Heart left ventricle (tissue), 16 donors: ENCODE measurements at regions not wholly inside any gene's neighbourhood (a gene's known extent, or its start where the extent isn't known, plus 50 kb on each side); places are given as distances from the start of the nearest gene placed in this dataset.

ENCODE experiments used
- ATAC-seq, 4 donors: fragments of 200-7000 bp; cut with Tn5 transposase; one replicate each; pipeline ENCODE4 v1.9.1; 2020 to 2022; ENCODE audit warnings: moderate library complexity in 4 of 4, mild to moderate bottlenecking in 3 of 4, moderate number of reproducible peaks in 1 of 4
- DNase-seq, 5 donors: peaks; one replicate each; pipeline ENCODE4 v3.0.0-alpha.2; 2020
- H3K27ac ChIP-seq, 12 donors: fragments of 200-600 bp; sonication (generic) in 4 of 12; one replicate each; pipeline versions ENCODE4 v1.5.0 to v1.8.0; 2016 to 2022; ENCODE audit warnings: mild to moderate bottlenecking in 2 of 12
- H3K27me3 ChIP-seq, 9 donors: fragments of 200-600 bp; sonication (generic) in 2 of 9; one replicate each; pipeline versions ENCODE4 v1.5.1 to v1.8.0; 2016 to 2022; ENCODE audit warnings: mild to moderate bottlenecking in 3 of 9
- H3K36me3 ChIP-seq, 9 donors: fragments of 200-600 bp; sonication (generic) in 2 of 9; one replicate each; pipeline versions ENCODE4 v1.5.0 to v1.8.0; 2018 to 2022; ENCODE audit warnings: mild to moderate bottlenecking in 2 of 9
- H3K4me1 ChIP-seq, 12 donors: fragments of 200-600 bp; sonication (generic) in 4 of 12; one replicate each; pipeline versions ENCODE4 v1.5.0 to v1.8.0; 2016 to 2022; ENCODE audit warnings: mild to moderate bottlenecking in 3 of 12
- H3K4me3 ChIP-seq, 12 donors: fragments of 200-600 bp; sonication (generic) in 4 of 12; one replicate each; pipeline versions ENCODE4 v1.5.0 to v1.8.0; 2017 to 2022; ENCODE audit warnings: mild to moderate bottlenecking in 9 of 12, moderate library complexity in 4 of 12
- H3K9me3 ChIP-seq, 12 donors: fragments of 200-600 bp; sonication (generic) in 4 of 12; one replicate each; pipeline versions ENCODE4 v1.5.0 to v1.8.0; 2016 to 2022; ENCODE audit warnings: mild to moderate bottlenecking in 1 of 12
- POLR2A ChIP-seq, 2 donors: fragments of 450-650 bp; IDR thresholded peaks; one replicate each; pipeline ENCODE4 v1.6.1; 2017; ENCODE audit warnings: antibody characterized with exemption in 2 of 2, mild to moderate bottlenecking in 2 of 2, moderate library complexity in 2 of 2
- WGBS, 4 donors: extraction: QIAGEN DNeasy Blood & Tissue Kit in 2 of 4; methylation state at CpG; one replicate each; pipeline versions ENCODE4 v1.1.5 to v1.1.7; 2013 to 2018; 5-methylcytosine and 5-hydroxymethylcytosine counted together
- intact Hi-C, 10 donors: fragments of 100-400 bp; cut with DNase I; formaldehyde crosslinking; loops; one replicate each; pipeline versions ENCODE4 v1.11.1 to v1.14.2; 2022
- TF ChIP-seq, protein P1 (sequence below), 12 donors: fragments of 200-600 bp; sonication (generic) in 4 of 12; IDR thresholded peaks; one replicate each; pipeline versions ENCODE4 v1.5.0 to v1.8.0; 2018 to 2022; ENCODE audit warnings: antibody characterized with exemption in 12 of 12, mild to moderate bottlenecking in 5 of 12
- donor health status: ischemic (EF 13 %, LVEDD 7.1; RV severe dilation, severe dysfunction).
- donor health status: healthy with polysubstance abuse.
- donor health status: DM: no; HTN: yes; CAD: no.
- donor health status: DM: no; HTN: no; CAD: no.
- donor health status: ischemic (EF 25% LVEDD 6.9; RV normal size, moderate dysfunction).
- donor health status: ischemic (EF 25% LVEDD 5.7; RV mildly dilated, moderate dysfunction).
- donor health status: healthy.
- donor health status: DM: yes; HTN: yes; CAD: no.
- donor health status: ischemic (EF 35%, LVEDD 5.7; RV mildly dilated, moderate dysfunction).
- donor health status: nonischemic (EF 11% LVEDD 7.7; RV severe dilation, severe dysfunction).
- donor health status: DM: yes; HTN: yes; CAD: no.
- donor health status: PGD.
- donor health status: ischemic (EF 29% LVEDD 5.4; RV normal size, mild dysfunction).
- donor health status: nonischemic (EF 23%, LVEDD 6.1; RV moderate dilation, normal function).

DNA sequence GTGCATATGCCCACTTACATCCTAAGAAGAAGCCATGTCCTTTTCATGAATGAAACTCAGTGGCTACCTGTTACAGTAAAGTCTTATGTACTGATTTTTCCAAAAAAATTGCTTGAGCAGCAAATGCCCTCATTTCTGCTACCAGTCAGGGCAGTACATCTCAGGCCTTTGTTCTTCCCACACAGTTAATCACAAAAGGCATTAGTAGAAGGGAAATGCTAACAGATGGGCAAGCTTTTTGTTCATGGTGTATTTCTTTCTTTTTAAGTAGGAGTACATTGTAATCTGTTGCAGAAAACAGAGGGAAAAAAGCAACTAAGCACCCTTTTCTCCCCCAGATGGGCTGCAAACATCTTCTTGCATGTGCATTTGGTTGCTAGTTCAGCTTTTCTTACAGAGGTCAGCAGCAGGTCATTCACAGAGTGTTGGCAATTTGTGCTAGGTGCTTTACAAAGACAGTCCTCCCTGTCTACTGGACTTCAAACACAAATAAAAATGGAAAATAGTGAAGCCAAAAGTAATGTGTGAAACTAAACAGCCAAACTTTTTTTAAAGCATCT, 373.4 kb downstream of the PRDM5 start:
- Histone ChIP-seq H3K27me3 (no peaks in the 10 kb centered on the region), H3K27ac (no peak overlapping the region), H3K4me1 (no peaks in the 10 kb centered on the region), H3K4me3 (no peak overlapping the region), H3K9me3 (no peaks in the 10 kb centered on the region), H3K36me3 (no peaks in the 10 kb centered on the region)
- intact Hi-C loops: no loop called here
- no peak for DNase-seq
- TF ChIP-seq, protein P1, sequence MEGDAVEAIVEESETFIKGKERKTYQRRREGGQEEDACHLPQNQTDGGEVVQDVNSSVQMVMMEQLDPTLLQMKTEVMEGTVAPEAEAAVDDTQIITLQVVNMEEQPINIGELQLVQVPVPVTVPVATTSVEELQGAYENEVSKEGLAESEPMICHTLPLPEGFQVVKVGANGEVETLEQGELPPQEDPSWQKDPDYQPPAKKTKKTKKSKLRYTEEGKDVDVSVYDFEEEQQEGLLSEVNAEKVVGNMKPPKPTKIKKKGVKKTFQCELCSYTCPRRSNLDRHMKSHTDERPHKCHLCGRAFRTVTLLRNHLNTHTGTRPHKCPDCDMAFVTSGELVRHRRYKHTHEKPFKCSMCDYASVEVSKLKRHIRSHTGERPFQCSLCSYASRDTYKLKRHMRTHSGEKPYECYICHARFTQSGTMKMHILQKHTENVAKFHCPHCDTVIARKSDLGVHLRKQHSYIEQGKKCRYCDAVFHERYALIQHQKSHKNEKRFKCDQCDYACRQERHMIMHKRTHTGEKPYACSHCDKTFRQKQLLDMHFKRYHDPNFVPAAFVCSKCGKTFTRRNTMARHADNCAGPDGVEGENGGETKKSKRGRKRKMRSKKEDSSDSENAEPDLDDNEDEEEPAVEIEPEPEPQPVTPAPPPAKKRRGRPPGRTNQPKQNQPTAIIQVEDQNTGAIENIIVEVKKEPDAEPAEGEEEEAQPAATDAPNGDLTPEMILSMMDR (IDR thresholded peaks at IDR 0.05): no peak
- no peak for TF ChIP-seq POLR2A (IDR thresholded peaks at IDR 0.05)
- no peak for ATAC-seq

DNA sequence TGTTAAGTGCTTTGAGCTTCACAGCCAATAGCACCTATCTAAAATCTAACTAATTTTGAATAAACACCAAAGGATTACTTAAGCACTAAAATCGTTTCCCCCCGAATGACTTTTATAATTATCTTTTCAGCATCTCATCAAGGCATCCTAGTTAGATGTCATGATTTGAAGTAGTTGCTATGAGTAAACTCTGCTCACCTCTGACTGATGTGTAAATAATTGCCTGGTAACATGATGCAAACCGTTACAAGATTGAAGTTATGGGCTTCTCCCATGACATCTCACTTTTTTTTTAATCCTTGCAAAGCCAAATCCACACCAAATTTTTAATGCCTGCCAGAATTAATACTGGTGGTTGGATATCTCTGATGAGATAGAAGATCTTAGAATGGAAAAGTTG, 377.1 kb downstream of the PRDM5 start:
- no peak for DNase-seq
- Histone ChIP-seq H3K36me3 (no peaks in the 10 kb centered on the region), H3K27me3 (no peaks in the 10 kb centered on the region), H3K9me3 (no peaks in the 10 kb centered on the region), H3K27ac (no peak overlapping the region), H3K4me3 (no peak overlapping the region), H3K4me1 (no peaks in the 10 kb centered on the region)
- TF ChIP-seq, protein P1 (IDR thresholded peaks at IDR 0.05): no peak
- no peak for TF ChIP-seq POLR2A (IDR thresholded peaks at IDR 0.05)
- WGBS, 4 donors: 79 to 92% (median 88%) methylated on average over 3 of the region's 3 CpGs
- intact Hi-C loops: no loop called here
- ATAC-seq: no peak

DNA sequence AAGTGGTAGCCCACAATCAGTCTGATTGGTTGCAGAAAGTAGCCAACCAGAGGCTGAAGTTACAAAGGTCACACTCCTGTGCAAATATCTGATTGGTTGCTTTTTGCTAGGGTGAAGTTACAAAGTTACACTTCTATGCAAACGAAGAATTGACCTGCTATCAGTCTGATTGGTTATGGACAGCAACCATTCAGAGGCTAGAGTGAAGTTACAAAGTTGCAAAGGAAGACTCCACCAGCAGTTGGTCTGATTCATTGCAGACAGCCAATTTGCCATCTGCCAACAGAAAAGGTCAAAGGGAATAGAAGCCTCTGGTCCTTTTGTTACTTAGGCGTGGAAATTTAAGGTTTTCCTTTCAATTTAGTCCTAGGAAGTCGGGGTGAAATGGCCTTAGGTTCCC, 377.7 kb downstream of the PRDM5 start:
- WGBS, 4 donors: 65 to 74% (median 69%) methylated on average over 3 of the region's 3 CpGs
- DNase-seq: no peak
- Histone ChIP-seq H3K9me3 (no peaks in the 10 kb centered on the region), H3K27me3 (no peaks in the 10 kb centered on the region), H3K36me3 (no peaks in the 10 kb centered on the region), H3K4me3 (no peak overlapping the region), H3K27ac (no peak overlapping the region), H3K4me1 (no peaks in the 10 kb centered on the region)
- ATAC-seq: no peak
- no peak for TF ChIP-seq POLR2A (IDR thresholded peaks at IDR 0.05)
- TF ChIP-seq, protein P1 (IDR thresholded peaks at IDR 0.05): no peak
- intact Hi-C loops: no loop called here

DNA sequence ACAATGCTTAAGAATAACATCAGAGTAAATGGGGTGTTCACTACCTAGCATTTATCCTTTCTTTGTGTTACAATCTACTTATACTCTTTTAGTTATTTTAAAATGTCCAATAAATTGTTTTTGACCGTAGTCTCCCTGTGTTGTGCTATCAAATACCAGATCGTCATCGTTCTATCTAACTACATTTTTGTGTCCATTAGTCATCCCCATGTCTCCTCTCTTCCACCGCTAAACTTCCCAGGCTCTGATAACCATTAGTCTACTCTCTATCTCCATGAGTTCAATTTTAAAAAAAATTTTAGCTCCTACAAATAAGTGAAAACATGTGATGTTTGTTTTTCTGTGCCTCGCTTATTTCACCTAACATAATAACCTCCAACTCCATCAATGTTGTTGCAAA, 381.9 kb downstream of the PRDM5 start:
- H3K36me3 ChIP-seq: no peaks in the 10 kb centered on the region
- WGBS, 4 donors: 75 to 87% (median 80%) methylated on average over 5 of the region's 5 CpGs
- no peak overlapping the region for H3K4me3 ChIP-seq
- intact Hi-C loops: no loop called here
- H3K9me3 ChIP-seq: peaks cover 0 to 2% (median 0%) of the 10 kb centered on the region in 12 donors
- no peak overlapping the region for H3K27ac ChIP-seq
- no peaks in the 10 kb centered on the region for H3K4me1 ChIP-seq
- DNase-seq: no peak
- no peaks in the 10 kb centered on the region for H3K27me3 ChIP-seq
- ATAC-seq: no peak
- no peak for TF ChIP-seq POLR2A (IDR thresholded peaks at IDR 0.05)
- TF ChIP-seq, protein P1 (IDR thresholded peaks at IDR 0.05): no peak
